ENCODE measurements at regions not wholly inside any gene's neighbourhood (a gene's known extent, or its start where the extent isn't known, plus 50 kb on each side); places are given as distances from the start of the nearest gene placed in this dataset.

GRCh38 chr1:106439475-106439874 is 617.0 kb upstream of the PRMT6 start:
- TF ChIP-seq CTCF (conservative IDR thresholded peaks at IDR 0.05; ENCODE audit: low read length) (no peak), EZH2phosphoT487 (IDR thresholded peaks at IDR 0.05; ENCODE audit: borderline replicate concordance) (no peak)
- no peaks in the 10 kb centered on the region for H3K27me3 ChIP-seq (ENCODE audit: insufficient read depth, low read length, poor library complexity, severe bottlenecking)
- H2AFZ ChIP-seq (ENCODE audit: low read length) = no peak overlapping the region
- H3K9me3 ChIP-seq (ENCODE audit: insufficient read depth, low read depth, low read length) = no peaks in the 10 kb centered on the region
- no peaks in the 10 kb centered on the region for H3F3A ChIP-seq (ENCODE audit: low read depth)
- H4K20me1 ChIP-seq (ENCODE audit: insufficient read depth, low read length, poor library complexity, severe bottlenecking) = no peaks in the 10 kb centered on the region
- H3K9ac ChIP-seq (ENCODE audit: low read depth, low read length, poor library complexity, severe bottlenecking) = no peak overlapping the region
- no peaks in the 10 kb centered on the region for H3K36me3 ChIP-seq (ENCODE audit: insufficient read depth, low read length)
- H3K79me2 ChIP-seq (ENCODE audit: insufficient read depth, low read length) = no peaks in the 10 kb centered on the region
- no peak overlapping the region for H3K4me3 ChIP-seq (ENCODE audit: low read length, poor library complexity, severe bottlenecking)
- H3K4me1 ChIP-seq (ENCODE audit: insufficient read depth, low read length, poor library complexity, severe bottlenecking) = no peaks in the 10 kb centered on the region
- H3K9me2 ChIP-seq (replicated peaks; ENCODE audit: low read depth, low read length) = no peaks in the 10 kb centered on the region
- no peak overlapping the region for H3K4me2 ChIP-seq (ENCODE audit: low read depth, low read length, poor library complexity, severe bottlenecking)

GRCh38 chr1:106447466-106447865 is 609.0 kb upstream of the PRMT6 start:
- Histone ChIP-seq H3K27me3 (ENCODE audit: insufficient read depth, low read length, poor library complexity, severe bottlenecking) (no peaks in the 10 kb centered on the region), H3K36me3 (ENCODE audit: insufficient read depth, low read length) (no peaks in the 10 kb centered on the region), H3F3A (ENCODE audit: low read depth) (no peaks in the 10 kb centered on the region), H3K4me1 (ENCODE audit: insufficient read depth, low read length, poor library complexity, severe bottlenecking) (no peaks in the 10 kb centered on the region), H3K9ac (ENCODE audit: low read depth, low read length, poor library complexity, severe bottlenecking) (no peak overlapping the region), H2AFZ (ENCODE audit: low read length) (no peak overlapping the region), H3K9me3 (ENCODE audit: insufficient read depth, low read depth, low read length) (0 out of 2 replicates have a peak, but pooled peaks cover 5% of the 10 kb centered on the region), H3K79me2 (ENCODE audit: insufficient read depth, low read length) (no peaks in the 10 kb centered on the region), H3K4me2 (ENCODE audit: low read depth, low read length, poor library complexity, severe bottlenecking) (no peak overlapping the region), H4K20me1 (ENCODE audit: insufficient read depth, low read length, poor library complexity, severe bottlenecking) (no peaks in the 10 kb centered on the region), H3K9me2 (replicated peaks; ENCODE audit: low read depth, low read length) (no peaks in the 10 kb centered on the region), H3K4me3 (ENCODE audit: low read length, poor library complexity, severe bottlenecking) (no peak overlapping the region)
- no peak for TF ChIP-seq CTCF (conservative IDR thresholded peaks at IDR 0.05; ENCODE audit: low read length)
- no peak for TF ChIP-seq EZH2phosphoT487 (IDR thresholded peaks at IDR 0.05; ENCODE audit: borderline replicate concordance)

- Histone ChIP-seq H3K27me3 (ENCODE audit: insufficient read depth, low read length, poor library complexity, severe bottlenecking) (no peaks in the 10 kb centered on the region), H3K9me3 (ENCODE audit: insufficient read depth, low read depth, low read length) (no peaks in the 10 kb centered on the region), H3K4me1 (ENCODE audit: insufficient read depth, low read length, poor library complexity, severe bottlenecking) (no peaks in the 10 kb centered on the region), H3K4me3 (ENCODE audit: low read length, poor library complexity, severe bottlenecking) (no peak overlapping the region), H3K36me3 (ENCODE audit: insufficient read depth, low read length) (no peaks in the 10 kb centered on the region), H3K4me2 (ENCODE audit: low read depth, low read length, poor library complexity, severe bottlenecking) (no peak overlapping the region), H4K20me1 (ENCODE audit: insufficient read depth, low read length, poor library complexity, severe bottlenecking) (no peaks in the 10 kb centered on the region), H2AFZ (ENCODE audit: low read length) (no peak overlapping the region), H3K9ac (ENCODE audit: low read depth, low read length, poor library complexity, severe bottlenecking) (no peak overlapping the region), H3K9me2 (replicated peaks; ENCODE audit: low read depth, low read length) (no peaks in the 10 kb centered on the region), H3K79me2 (ENCODE audit: insufficient read depth, low read length) (no peaks in the 10 kb centered on the region), H3F3A (ENCODE audit: low read depth) (no peaks in the 10 kb centered on the region)
- TF ChIP-seq CTCF (conservative IDR thresholded peaks at IDR 0.05; ENCODE audit: low read length) = no peak
- TF ChIP-seq EZH2phosphoT487 (IDR thresholded peaks at IDR 0.05; ENCODE audit: borderline replicate concordance) = no peak
Measured at GRCh38 chr1:106456832-106457231, 599.6 kb upstream of the PRMT6 start.
